H9 (cell line): ENCODE measurements at regions not wholly inside any gene's neighbourhood (a gene's known extent, or its start where the extent isn't known, plus 50 kb on each side); places are given as distances from the start of the nearest gene placed in this dataset.

Experiments used
- DNase-seq: peaks from one replicate; pipeline ENCODE4 v3.0.0-alpha.2; 2017
- H2AFZ ChIP-seq: one replicate; pipeline ENCODE4 v1.6.1; 2013; ENCODE audit warnings: mild to moderate bottlenecking, low read length, control low read depth, moderate library complexity
- H2AK5ac ChIP-seq: 2 replicates; pipeline ENCODE4 v1.6.1; 2013; ENCODE audit warnings: low read length, control low read depth, mixed read lengths; ENCODE audit not compliant: insufficient read length
- H2BK120ac ChIP-seq: one replicate; pipeline ENCODE4 v1.6.1; 2013; ENCODE audit warnings: low read depth, mild to moderate bottlenecking, low read length, control low read depth, inconsistent platforms; ENCODE audit not compliant: poor library complexity, severe bottlenecking
- H2BK12ac ChIP-seq: 2 replicates; pipeline ENCODE4 v1.6.1; 2013; ENCODE audit warnings: low read length, control low read depth, mixed read lengths, low read depth; ENCODE audit not compliant: insufficient read length
- H2BK15ac ChIP-seq: 2 replicates; pipeline ENCODE4 v1.6.1; 2013; ENCODE audit warnings: low read depth, low read length, control low read depth
- H2BK20ac ChIP-seq: one replicate; pipeline ENCODE4 v1.6.1; 2013; ENCODE audit warnings: low read depth, mild to moderate bottlenecking, low read length, control low read depth, inconsistent platforms; ENCODE audit not compliant: poor library complexity, severe bottlenecking
- H2BK5ac ChIP-seq: 2 replicates; pipeline ENCODE4 v1.6.1; 2013; ENCODE audit warnings: low read length, control low read depth, mixed read lengths; ENCODE audit not compliant: insufficient read length
- H3K14ac ChIP-seq: 2 replicates; pipeline ENCODE4 v1.6.1; 2013; ENCODE audit warnings: low read length, control low read depth; ENCODE audit not compliant: insufficient read depth
- H3K18ac ChIP-seq: 2 replicates; pipeline ENCODE4 v1.6.1; 2013; ENCODE audit warnings: low read depth, mild to moderate bottlenecking, mixed read lengths, low read length, control low read depth; ENCODE audit not compliant: insufficient read length
- H3K23ac ChIP-seq: 2 replicates; pipeline ENCODE4 v1.6.1; 2013; ENCODE audit warnings: low read length, control low read depth, mixed read lengths, low read depth; ENCODE audit not compliant: insufficient read length
- H3K23me2 ChIP-seq: 2 replicates; pipeline ENCODE4 v1.6.1; 2013; ENCODE audit warnings: low read depth, mild to moderate bottlenecking, mixed read lengths, low read length, control low read depth; ENCODE audit not compliant: insufficient read length, poor library complexity, severe bottlenecking
- H3K27ac ChIP-seq: 2 replicates; pipeline ENCODE4 v1.5.1; 2013; ENCODE audit warnings: low read length, control low read depth, mixed read lengths, low read depth; ENCODE audit not compliant: insufficient read length
- H3K27me3 ChIP-seq: 2 replicates; pipeline ENCODE4 v1.6.1; 2013; ENCODE audit warnings: low read length, control low read depth, inconsistent platforms; ENCODE audit not compliant: insufficient read depth
- H3K4ac ChIP-seq: 2 replicates; pipeline ENCODE4 v1.6.1; 2013; ENCODE audit warnings: low read depth, mild to moderate bottlenecking, control low read depth, inconsistent platforms, low read length, moderate library complexity
- H3K4me1 ChIP-seq: 2 replicates; pipeline ENCODE4 v1.6.1; 2013; ENCODE audit warnings: low read length, control low read depth, inconsistent platforms; ENCODE audit not compliant: insufficient read depth
- H3K4me2 ChIP-seq: 2 replicates; pipeline ENCODE4 v1.6.1; 2013; ENCODE audit warnings: low read length, control low read depth, mixed read lengths; ENCODE audit not compliant: insufficient read length, insufficient read depth
- H3K56ac ChIP-seq: 2 replicates; pipeline ENCODE4 v1.6.1; 2013; ENCODE audit warnings: low read depth, mild to moderate bottlenecking, mixed read lengths, low read length, control low read depth; ENCODE audit not compliant: insufficient read length
- H3K79me1 ChIP-seq: 2 replicates; pipeline ENCODE4 v1.6.1; 2013; ENCODE audit warnings: low read depth, mild to moderate bottlenecking, moderate library complexity, low read length, control low read depth, inconsistent platforms; ENCODE audit not compliant: insufficient read depth, poor library complexity, severe bottlenecking
- H3K79me2 ChIP-seq: 2 replicates; pipeline ENCODE4 v1.6.1; 2013; ENCODE audit warnings: low read length, control low read depth, inconsistent platforms; ENCODE audit not compliant: insufficient read depth
- H3K9ac ChIP-seq: 2 replicates; pipeline ENCODE4 v1.6.1; 2013; ENCODE audit warnings: low read length, control low read depth, mixed read lengths; ENCODE audit not compliant: insufficient read length; ENCODE audit errors: extremely low read depth
- H3K9me3 ChIP-seq: one replicate; pipeline ENCODE4 v1.6.1; 2013; ENCODE audit warnings: low read depth, low read length, inconsistent platforms; ENCODE audit not compliant: control insufficient read depth
- H3T11ph ChIP-seq: one replicate; pipeline ENCODE4 v1.6.1; 2013; ENCODE audit warnings: mild to moderate bottlenecking, low read length, control low read depth, inconsistent platforms
- H4K20me1 ChIP-seq: one replicate; pipeline ENCODE4 v1.6.1; 2013; ENCODE audit not compliant: control insufficient read depth, insufficient read length, insufficient read depth
- H4K5ac ChIP-seq: 2 replicates; pipeline ENCODE4 v1.6.1; 2013; ENCODE audit warnings: low read depth, mild to moderate bottlenecking, mixed read lengths, low read length, control low read depth; ENCODE audit not compliant: insufficient read length
- H4K8ac ChIP-seq: replicated peaks from 2 replicates; pipeline ENCODE4 v1.6.1; 2013; ENCODE audit warnings: low read length, control low read depth, mixed read lengths, low read depth; ENCODE audit not compliant: insufficient read length
- H4K91ac ChIP-seq: 2 replicates; pipeline ENCODE4 v1.6.1; 2013; ENCODE audit warnings: low read depth, mild to moderate bottlenecking, moderate library complexity, mixed read lengths, low read length, control low read depth; ENCODE audit not compliant: insufficient read length
- H3K27ac Mint-ChIP-seq, 3 experiments: 2 replicates in 2 of 3; 3 replicates in 1 of 3; pipeline ENCODE4 v1.8.0; 2020 to 2021; ENCODE audit warnings: mixed read lengths in 3 of 3, mild to moderate bottlenecking in 1 of 3, moderate library complexity in 1 of 3
- H3K27me3 Mint-ChIP-seq: 2 replicates; pipeline ENCODE4 v1.8.0; 2021; ENCODE audit warnings: low read depth, mild to moderate bottlenecking, moderate library complexity, mixed read lengths
- H3K36me3 Mint-ChIP-seq, 3 experiments: 2 replicates in 2 of 3; 3 replicates in 1 of 3; pipeline ENCODE4 v1.8.0; 2020 to 2021; ENCODE audit warnings: low read depth in 3 of 3, mixed read lengths in 3 of 3; ENCODE audit not compliant: insufficient read depth in 1 of 3
- H3K4me1 Mint-ChIP-seq, 2 experiments: 2 replicates each; pipeline ENCODE4 v1.8.0; 2020; ENCODE audit warnings: mixed read lengths in 2 of 2
- H3K4me3 Mint-ChIP-seq, 2 experiments: 2 replicates in 1 of 2; 3 replicates in 1 of 2; pipeline ENCODE4 v1.8.0; 2020 to 2021; ENCODE audit warnings: mild to moderate bottlenecking in 2 of 2, mixed read lengths in 2 of 2, moderate library complexity in 1 of 2
- H3K9me3 Mint-ChIP-seq, 2 experiments: 2 replicates in 1 of 2; 3 replicates in 1 of 2; pipeline ENCODE4 v1.8.0; 2020; ENCODE audit warnings: mild to moderate bottlenecking in 2 of 2, mixed read lengths in 2 of 2, moderate library complexity in 1 of 2
- WGBS: extraction: QIAGEN DNeasy Blood & Tissue Kit; methylation state at CpG from one replicate; pipeline ENCODE4 v1.1.7; 2013; ENCODE audit warnings: missing lambda C conversion rate, low lambda C conversion rate, mixed read lengths; ENCODE audit not compliant: insufficient read length; ENCODE audit errors: extremely low coverage; 5-methylcytosine and 5-hydroxymethylcytosine counted together
- TF ChIP-seq, protein P1 (sequence below): fragments of 200-600 bp; sonication (generic); conservative IDR thresholded peaks from 3 replicates; pipeline ENCODE4 v1.8.0; 2021; ENCODE audit warnings: antibody characterized with exemption, mild to moderate bottlenecking

DNA sequence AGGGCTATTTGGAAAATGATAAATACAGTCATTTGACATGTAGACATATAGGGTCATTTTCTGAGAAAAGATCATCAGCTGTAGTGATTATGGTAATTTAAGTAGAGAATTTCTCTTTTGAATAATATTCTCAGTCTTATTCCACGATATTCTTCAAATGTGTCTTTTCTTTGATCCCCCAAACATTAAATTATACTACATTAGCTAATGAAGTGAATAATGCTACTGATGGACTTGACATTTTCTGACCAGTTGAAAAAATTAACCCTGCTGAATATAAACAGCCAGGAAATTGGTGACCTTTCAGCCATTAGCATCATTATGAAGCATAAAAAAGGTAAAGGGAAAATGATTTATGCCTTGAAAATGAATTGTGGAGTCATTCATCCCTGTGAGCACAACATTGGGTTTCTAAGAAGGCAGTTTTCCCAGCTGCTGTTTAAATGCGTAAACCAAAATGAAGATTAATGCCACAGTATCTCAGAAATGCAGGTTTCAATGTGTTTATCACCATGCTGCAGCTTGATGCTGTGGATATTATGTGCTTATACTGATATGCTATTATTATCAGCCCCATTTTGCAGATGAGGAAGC, 489.1 kb downstream of the KCTD16 start:
- no peaks in the 10 kb centered on the region for H3K27me3 Mint-ChIP-seq
- Histone ChIP-seq H2BK5ac (no peak overlapping the region), H4K8ac (no peak overlapping the region), H2BK120ac (no peak overlapping the region), H3K27ac (no peak overlapping the region), H3K9me3 (no peaks in the 10 kb centered on the region), H2AK5ac (no peak overlapping the region), H3K9ac (no peak overlapping the region), H4K20me1 (no peaks in the 10 kb centered on the region), H3K18ac (no peak overlapping the region), H3K27me3 (no peaks in the 10 kb centered on the region), H2BK12ac (no peak overlapping the region), H2BK15ac (no peak overlapping the region), H4K5ac (no peak overlapping the region), H2BK20ac (no peak overlapping the region), H3K56ac (no peak overlapping the region), H3K4ac (no peak overlapping the region), H3K4me1 (no peaks in the 10 kb centered on the region), H3K14ac (no peak overlapping the region), H3K23ac (no peak overlapping the region), H3K4me2 (no peak overlapping the region), H4K91ac (no peak overlapping the region), H3K23me2 (no peaks in the 10 kb centered on the region), H2AFZ (no peak overlapping the region), H3T11ph (no peak overlapping the region), H3K79me2 (no peaks in the 10 kb centered on the region), H3K79me1 (no peaks in the 10 kb centered on the region)
- TF ChIP-seq, protein P1, sequence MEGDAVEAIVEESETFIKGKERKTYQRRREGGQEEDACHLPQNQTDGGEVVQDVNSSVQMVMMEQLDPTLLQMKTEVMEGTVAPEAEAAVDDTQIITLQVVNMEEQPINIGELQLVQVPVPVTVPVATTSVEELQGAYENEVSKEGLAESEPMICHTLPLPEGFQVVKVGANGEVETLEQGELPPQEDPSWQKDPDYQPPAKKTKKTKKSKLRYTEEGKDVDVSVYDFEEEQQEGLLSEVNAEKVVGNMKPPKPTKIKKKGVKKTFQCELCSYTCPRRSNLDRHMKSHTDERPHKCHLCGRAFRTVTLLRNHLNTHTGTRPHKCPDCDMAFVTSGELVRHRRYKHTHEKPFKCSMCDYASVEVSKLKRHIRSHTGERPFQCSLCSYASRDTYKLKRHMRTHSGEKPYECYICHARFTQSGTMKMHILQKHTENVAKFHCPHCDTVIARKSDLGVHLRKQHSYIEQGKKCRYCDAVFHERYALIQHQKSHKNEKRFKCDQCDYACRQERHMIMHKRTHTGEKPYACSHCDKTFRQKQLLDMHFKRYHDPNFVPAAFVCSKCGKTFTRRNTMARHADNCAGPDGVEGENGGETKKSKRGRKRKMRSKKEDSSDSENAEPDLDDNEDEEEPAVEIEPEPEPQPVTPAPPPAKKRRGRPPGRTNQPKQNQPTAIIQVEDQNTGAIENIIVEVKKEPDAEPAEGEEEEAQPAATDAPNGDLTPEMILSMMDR: no peak
- no peaks in the 10 kb centered on the region for H3K9me3 Mint-ChIP-seq
- no peak for DNase-seq
- WGBS: no CpG with 5 or more reads among the region's 2 CpGs
- H3K4me1 Mint-ChIP-seq: no peaks in the 10 kb centered on the region
- H3K4me3 Mint-ChIP-seq: no peak overlapping the region
- H3K36me3 Mint-ChIP-seq: no peaks in the 10 kb centered on the region
- no peak overlapping the region for H3K27ac Mint-ChIP-seq
